HG02763 (cell line): ENCODE measurements at regions not wholly inside any gene's neighbourhood (a gene's known extent, or its start where the extent isn't known, plus 50 kb on each side); places are given as distances from the start of the nearest gene placed in this dataset.
"Not testable (repeated sequence)": the region's sequence is repeated elsewhere in the genome, so short reads cannot be mapped to it uniquely, and the experiment has no call there.

Experiments used
- ATAC-seq: cut with Tn5 transposase; IDR thresholded peaks from one replicate; pipeline ENCODE4 v1.9.1; 2021; ENCODE audit warnings: mild to moderate bottlenecking, moderate library complexity; ENCODE audit not compliant: unreplicated experiment

DNA sequence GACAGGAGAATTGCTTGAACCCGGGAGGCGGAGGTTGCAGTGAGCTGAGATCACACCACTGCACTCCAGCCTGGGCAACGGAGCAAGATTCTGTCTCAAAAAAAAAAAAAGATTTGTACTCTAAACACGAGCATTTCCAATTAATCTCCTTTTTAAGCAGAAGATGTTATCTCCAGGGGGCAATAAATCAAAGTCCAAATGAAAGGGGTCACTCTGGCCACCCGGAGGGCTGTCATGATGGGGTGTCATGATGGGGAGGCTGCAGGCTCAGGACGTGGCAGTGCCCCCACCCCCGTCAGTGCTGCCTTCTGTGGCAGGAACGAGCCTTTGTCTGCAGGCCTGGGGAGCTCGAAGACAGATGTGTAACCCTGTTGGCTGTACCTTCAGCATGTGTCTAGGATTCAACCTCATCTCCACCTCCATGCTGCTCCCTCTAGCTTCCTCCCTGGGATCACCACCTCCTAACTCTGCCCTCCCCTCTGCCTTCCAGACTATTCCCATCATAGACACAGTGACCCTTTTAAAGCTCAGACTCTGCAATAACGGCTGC, 76.9 kb upstream of the YWHAQ start:
- ATAC-seq = no peak

DNA sequence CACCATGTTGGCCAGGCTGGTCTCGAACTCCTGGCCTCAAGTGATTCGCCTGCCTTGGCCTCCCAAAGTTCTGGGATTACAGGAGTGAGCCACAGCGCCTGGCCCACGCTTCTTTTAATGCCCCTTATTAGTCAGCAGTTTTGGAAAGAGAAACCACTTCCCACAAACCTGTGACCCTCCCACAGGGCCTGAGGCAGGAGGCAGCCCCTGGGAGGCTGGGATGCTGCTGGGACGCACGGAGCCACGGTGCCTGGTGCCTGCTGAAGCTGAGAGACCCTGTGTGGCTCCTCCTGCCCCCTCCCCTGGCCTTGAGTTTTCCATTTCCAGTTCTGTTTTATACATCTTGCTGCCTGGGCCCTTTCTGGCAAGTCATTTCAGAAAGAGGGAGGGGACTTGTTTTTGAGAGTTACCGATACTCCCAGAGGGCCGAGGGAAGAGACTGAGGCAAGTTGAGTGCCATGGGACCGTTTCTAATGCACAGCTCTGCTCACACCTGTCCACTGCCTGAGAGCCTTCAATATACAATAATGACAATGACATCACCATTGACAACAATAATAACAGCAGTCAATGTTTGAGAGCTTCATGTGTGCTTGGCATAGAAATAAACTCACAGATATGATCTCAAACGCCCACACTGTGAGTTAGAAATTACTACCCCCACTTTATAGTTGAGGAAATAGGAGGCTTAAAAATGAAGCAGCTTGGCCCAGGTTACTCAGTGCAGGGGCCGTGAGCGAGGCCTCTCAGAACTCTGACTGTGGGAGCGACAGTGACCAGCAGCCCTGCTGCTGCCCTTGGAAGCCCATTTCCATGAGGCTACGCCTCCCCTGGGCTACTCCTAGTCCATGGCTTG, 78.1 kb upstream of the YWHAQ start:
- ATAC-seq = no peak

DNA sequence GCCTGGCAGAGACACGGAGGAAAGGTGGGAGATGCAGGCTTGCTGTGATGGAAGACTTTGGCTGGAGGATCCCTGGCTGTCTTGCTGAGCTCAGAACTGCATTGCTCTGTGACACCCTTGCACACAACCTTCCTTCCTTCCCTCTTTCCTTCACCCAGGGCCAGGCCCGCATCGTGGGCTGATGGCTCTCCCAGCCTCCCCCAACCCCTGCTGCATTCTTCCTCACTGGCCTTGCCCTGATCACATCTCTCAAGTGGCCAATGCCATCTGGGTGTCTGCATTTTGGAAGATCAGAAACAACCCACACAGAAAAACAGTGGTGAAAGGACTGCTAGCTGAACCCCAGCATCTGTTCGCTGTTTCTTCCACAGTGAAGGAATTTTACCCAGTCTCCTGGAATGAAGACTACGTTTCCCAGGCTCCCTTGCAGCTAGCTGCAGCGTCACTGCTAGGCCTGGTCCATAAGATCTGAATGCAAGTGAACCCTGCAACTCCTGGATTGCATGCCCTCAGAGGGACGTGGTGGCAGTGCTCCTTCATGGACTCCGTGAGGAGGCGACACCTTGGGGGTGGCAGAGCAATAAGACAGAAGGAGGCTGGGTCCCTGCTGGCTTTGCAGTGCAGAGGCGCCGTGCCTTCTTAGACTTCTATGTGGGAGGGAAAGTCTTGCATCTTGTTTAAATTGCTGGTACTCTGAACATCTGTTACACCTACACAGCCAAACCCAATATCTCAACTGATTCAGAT, 78.9 kb upstream of the YWHAQ start:
- no peak for ATAC-seq

DNA sequence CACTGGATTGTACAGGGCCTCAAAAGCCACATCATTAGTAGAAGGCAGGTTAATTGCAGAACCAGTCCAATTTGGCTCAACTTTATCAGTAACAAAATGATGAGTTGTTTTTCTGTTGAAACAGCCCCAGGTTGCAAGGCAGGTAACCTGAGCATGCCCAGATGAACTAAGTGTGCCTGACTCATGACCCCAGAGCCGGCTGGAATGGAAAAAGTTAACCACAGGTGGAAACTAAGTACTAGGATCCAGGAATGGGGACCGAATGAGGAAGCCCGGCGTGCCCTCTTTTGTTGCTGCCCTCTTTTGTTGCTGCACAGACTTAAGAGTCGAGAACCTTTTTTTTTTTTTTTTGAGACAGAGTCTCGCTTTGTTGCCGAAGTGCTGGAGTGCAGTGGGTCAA, 79.5 kb upstream of the YWHAQ start:
- no peak for ATAC-seq

DNA sequence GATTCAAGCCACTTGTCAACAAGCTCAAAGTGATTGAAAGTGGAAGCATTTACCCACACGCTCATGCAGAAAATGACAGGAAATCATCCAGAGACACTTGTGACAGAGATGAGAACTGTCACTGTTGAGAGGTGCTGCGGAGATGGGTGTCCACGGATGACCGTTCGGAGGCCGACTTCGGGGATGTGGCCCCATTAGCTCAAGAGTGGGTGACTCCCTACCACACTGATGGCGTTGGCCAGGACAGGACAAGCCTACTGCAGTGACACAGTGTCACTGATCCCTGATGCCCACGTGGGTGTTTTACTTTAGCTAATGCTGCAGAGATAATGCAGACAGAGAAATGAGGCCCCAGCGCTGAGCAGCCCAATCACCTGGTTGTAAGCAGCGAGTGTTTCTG, 81.5 kb upstream of the YWHAQ start:
- ATAC-seq = no peak

DNA sequence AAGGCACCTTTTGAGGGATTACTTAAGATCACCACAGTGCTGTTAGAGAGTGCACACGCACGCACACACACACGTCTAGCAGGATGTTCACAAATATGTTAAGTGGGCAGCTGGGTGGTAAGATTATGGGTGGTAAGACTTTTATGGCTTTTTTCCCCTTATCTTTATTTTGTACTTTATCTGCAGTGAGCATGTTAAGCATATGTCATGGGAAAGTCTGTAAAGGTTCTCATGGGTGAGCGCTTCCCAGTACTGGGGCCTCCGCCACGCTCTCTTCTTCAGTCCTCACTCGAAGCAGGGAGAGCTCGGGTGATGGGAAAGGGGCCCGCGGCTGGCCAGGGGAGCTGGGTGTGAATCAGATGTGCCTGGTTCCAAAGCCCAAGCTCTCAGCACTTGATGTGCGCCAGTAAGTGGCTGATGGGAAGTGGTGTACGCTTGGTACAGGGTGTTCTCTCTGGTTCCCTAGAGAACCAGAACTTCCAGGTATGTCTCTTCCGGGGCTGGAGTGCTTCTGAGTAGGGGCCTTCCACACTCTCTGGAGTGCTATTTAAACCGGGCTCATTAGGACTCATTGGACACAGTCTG, 83.9 kb upstream of the YWHAQ start:
- no peak for ATAC-seq

DNA sequence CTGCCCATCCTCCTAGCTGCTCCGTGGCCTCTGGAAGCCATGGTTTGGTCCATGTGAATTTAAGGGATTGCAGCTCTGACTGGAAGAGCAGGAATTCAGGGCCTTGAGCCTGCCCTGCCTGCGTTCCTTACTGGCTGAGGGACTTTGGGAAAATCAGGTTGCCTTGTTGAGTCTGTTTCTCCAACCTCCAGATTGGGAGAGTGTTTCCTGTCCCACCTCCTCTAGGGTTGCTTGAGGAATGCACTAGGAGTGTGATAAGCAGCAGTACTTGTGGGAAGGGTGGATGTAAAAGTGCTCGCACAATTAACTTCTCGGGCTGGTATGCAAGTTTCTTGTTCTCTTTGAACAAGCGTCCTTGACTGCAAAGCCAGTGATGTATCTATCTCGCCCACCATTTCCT, 84.4 kb upstream of the YWHAQ start:
- no peak for ATAC-seq

DNA sequence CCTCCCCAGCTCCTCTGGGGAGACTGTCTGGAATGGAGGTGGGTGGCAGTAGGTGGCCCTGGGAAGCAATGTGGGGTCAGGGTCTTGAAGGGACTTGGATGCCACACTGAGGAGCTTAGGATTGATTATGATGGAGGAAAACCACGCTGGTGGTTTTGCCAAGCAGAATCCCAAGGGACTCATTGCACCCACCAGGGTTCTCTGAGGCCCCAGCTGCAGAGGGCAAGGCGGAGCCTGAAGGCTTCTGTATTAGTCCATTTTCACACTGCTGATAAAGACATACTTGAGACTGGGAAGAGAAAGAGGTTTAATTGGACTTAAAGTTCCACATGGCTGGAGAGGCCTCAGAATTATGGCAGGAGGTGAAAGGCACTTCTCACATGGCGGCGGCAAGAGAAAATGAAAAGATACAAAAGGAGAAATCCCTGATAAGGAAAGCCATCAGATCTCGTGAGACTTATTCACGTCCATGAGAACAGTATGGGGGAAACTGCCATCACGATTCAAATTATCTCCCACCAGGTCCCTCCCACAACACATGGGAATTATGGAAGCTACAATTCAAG, 87.2 kb upstream of the YWHAQ start:
- ATAC-seq = no peak

DNA sequence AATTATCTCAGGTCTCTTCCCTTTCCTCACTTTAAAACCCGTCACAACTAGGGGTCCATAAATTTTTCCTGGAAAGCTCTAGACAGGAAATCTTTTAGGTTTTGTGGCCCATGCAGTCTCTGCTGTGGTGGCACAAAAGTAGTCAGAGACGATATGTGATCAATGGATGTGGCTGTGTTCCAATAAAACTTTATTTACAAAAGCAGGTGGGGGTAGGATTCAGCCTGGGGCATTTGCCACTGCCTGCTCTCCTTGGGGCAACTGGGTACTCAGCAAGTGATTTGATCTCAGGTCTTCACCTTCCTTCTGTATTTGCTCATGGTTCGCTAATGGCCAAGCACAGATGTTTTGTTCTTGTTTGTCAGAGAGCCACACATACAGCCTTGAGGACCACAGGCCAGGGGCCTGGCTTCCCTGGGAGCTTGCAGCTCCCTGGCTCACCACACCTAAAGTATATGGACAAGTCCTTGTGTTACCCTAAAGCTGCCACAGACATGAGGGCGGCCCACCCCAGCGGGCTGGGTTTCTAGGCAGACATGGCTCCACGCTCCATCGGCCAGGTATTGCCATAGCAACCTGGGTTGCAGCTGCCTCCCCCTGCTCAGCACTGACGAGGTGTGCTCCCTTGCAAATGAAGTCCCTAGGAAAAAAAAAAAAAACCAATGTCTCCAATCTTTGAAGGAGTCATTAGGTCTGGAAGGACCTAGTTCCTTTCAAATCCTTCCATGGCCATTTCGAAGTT, 89.7 kb upstream of the YWHAQ start:
- ATAC-seq = no peak

DNA sequence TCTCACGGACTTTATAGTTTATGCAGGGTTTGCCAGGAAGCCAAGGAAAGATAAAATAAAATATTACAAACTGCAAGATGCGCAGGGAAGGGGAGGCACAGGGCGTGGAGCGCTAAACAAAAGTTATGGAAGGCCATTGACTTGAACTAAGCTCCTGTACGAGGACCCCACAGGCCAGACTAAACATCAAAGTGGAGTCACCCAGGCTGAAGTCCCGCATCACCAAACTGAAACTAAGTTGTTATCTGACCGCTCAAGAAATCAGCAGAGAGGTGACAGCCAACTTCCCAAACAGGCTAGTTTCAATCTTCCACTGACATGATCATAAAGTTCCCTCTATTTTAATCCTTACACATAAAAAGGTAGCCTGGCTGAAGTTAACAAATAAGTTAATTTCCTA, 90.5 kb upstream of the YWHAQ start:
- ATAC-seq = no peak

DNA sequence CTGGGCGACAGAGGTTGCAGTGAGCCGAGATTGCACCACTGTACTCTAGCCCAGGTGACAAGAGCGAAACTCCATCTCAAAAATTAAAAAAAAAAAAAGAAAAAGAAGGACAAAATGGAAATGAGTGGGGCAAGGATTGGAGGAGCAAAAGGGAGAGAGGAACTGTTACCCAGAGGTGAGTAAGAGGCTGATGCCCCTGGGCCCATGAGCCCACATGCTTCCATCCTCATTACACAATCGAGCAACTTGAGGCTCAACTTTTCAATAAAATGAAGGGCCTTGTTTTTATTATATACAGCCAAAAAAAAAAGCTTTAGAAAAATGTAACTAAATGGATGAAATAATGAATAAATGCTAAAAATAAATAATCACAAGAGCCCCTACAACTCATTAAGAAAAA, 91.7 kb upstream of the YWHAQ start:
- no peak for ATAC-seq

DNA sequence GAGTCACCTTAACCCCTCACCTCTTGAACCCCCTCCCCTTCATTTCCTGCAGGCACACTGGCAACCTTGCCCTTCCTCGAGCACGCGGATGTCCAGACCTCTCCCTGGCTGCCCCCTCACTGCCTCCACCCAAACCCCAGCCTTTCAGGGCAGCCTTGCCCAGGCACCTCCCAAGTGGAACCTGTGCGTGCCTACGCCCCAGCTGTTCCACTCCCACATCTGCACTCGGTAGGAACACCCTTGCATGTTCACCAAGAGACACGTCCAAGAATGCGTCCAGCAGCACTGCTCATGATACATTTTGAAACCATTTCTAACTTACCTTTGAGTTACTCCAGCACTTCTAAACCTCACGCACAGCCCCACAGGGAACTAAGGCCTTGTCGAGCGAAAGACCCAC, 93.8 kb upstream of the YWHAQ start:
- ATAC-seq = no peak

DNA sequence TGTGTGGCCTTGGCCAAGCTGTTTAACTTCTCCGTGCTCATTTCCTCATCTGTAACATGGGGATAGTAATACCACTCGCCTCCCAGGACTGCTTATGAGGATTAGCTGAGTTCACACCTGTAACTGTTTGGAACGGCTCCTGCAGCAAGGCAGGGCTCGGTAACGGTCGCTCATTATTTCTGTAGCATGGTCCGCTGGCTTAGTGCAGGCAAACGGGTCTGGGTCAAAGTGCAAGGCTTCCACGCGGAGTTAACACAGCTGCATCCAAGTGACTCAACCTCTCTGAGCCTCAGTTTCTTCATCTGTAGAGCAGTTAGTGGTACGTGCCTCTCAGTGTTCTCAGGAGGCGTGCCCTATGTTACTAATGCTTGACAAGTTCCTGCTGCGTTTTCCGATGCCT, 94.3 kb upstream of the YWHAQ start:
- no peak for ATAC-seq

DNA sequence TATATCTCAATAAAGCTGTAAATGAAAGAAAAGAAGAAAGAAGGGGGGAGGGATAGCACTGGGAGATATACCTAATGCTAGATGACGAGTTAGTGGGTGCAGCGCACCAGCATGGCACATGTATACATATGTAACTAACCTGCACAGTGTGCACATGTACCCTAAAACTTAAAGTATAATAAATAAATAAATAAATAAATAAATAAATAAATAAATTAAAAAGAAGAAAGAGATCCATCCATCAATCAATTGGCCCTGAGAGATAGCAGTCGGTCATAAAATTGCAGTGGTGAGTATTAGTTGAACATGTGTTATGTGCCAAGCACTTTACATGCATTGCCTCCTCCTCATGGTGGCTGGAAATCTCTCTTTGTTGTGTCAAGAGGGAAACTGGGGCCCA, 95.2 kb upstream of the YWHAQ start:
- ATAC-seq = not testable (repeated sequence)

DNA sequence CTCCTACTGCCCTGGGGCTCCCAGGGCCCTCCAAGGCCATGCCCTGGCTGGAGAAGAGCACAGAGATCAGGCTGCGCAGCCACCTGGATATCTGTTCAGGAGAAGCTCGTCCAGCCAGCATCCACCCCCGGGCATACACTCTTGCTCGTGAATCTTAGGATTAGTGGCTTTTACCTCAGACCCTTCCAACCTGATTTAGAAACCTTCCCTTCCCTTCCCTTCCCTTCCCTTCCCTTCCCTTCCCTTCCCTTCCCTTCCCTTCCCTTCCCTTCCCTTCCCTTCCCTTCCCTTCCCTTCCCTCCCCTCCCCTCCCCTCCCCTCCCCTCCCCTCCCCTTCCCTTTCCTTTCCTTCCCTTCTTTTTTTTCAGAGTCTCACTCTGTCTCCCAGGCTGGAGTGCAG, 99.7 kb upstream of the YWHAQ start:
- not testable (repeated sequence) for ATAC-seq

DNA sequence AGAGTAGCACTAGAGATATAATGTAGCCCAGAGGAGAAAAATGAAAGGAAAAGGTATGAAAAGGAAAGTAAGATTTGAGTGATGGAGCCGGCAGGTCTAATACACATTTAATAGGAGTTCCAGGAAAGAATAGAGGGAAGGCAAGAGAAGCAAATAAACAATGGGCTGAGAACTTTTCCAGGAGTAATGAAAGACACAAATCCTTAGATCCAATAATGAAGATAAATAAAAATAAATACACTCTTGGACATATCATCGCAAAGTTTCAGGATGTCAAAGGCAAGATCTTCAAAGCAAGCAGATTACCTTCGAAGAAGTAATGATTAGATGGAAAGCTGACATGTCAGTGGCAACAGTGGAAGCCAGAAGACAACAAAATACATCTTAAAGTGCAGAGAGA, 102.0 kb upstream of the YWHAQ start:
- no peak for ATAC-seq

DNA sequence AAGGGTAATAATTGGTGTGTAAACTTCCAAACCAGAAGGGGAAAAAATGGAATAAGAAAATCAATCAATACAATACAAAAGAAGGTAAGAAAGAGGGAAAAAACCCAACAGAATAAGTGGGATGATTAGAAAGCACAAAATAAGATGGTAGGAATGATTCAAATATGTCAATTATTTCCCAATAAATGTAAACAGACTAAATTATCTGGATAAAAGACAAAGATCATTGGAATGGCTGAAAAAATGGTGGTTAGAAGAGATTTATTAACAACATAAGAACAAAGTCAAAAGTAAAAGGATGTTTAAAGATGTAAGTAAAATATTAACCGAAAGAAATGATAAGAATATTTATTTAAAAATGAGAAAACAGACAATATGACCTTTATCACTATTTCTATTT, 103.5 kb upstream of the YWHAQ start:
- ATAC-seq = no peak

DNA sequence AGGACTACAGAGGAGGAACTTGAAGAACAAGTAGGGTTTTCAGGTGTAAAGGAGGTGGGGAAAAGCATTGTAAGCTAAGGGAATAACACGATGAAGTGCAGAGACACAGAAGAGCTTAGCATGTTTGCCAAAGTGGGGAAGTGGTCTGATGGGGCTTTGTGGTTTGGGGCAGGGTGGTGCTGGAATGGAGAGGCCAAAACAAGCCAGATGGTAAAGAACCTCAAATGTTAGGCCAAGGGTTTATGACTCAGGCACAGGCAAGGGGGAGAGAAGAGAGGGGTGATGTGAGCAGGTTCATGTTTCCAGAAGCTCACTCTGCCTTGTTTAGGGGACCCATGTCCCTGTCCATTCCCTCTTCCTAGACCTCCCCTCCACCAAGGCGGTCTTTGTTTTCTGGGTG, 104.5 kb upstream of the YWHAQ start:
- ATAC-seq = no peak

DNA sequence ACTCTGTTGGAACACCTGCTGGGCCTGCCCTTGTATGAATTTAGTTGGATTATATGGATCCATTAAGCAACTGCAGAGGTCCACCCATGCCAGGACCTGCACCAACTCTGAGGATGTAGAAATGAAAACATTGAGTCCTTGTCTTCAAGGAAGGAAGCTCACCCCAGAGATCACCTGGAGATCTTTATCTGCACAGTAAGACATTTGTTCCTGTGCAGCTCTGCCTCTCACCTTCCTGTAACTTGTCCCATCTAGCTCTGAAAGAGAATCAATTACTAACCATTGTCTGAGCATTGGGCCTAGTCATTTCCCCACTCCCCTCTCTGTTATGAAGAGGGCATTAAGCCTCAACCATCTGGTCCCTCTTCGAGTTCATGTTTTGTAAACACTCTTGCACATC, 105.2 kb upstream of the YWHAQ start:
- no peak for ATAC-seq

DNA sequence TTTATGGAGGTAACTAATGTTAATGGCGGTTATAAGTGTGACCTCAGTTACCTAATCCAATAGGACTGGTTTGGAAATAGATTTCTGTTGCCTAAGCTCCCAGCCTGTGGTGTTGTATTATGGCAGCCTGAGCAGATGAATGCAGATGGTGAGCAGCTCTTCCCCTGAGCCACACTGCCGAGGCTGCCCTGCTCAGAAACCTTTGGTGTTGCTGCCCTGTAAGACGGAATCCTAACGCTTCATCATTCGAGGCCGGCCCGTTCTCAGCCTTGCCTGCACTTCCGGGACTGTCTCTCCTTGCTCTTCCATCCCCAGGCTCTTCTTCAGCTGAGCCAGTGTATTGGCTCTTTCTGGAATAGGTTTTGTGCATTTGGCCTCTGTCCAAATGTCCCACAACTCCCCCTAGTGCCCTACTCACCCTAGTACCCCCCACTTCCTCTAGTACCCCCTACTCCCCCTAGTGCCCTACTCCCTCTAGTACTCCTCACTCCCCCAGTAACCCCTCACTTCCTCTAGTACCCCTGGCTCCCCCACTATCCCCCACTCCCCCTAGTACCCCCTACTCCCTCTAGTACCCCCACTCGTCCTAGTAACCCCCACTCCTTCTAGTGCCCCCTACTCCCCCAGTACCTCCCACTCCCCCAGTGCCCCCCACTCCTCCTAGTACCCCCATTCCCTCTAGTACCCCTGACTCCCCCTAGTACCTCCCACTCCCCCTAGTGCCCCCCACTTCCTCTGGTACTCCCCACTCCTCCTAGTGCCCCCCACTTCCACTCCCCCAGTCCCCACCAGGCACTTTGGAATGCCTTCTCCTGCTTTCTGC, 106.0 kb upstream of the TAF1B start:
- ATAC-seq = no peak
